ENCODE measurements at regions not wholly inside any gene's neighbourhood (a gene's known extent, or its start where the extent isn't known, plus 50 kb on each side); places are given as distances from the start of the nearest gene placed in this dataset.
"Not testable (repeated sequence)": the region's sequence is repeated elsewhere in the genome, so short reads cannot be mapped to it uniquely, and the experiment has no call there.

GRCh38 chr3:118782755-118783202 is 251.9 kb downstream of the IGSF11 start:
- no peak for DNase-seq
- intact Hi-C loops (cut with DNase I): no loop called here

- DNase-seq: no peak
- intact Hi-C loops (cut with DNase I): no loop called here
These were observed 249.2 kb downstream of the IGSF11 start for GRCh38 chr3:118785415-118785814.

GRCh38 chr3:118791246-118791645 is 243.4 kb downstream of the IGSF11 start:
- intact Hi-C loops (cut with DNase I): no loop called here
- no peak for DNase-seq

GRCh38 chr3:118792191-118792590 is 242.5 kb downstream of the IGSF11 start:
- intact Hi-C loops (cut with DNase I): no loop called here

GRCh38 chr3:118793176-118793575 is 241.5 kb downstream of the IGSF11 start:
- intact Hi-C loops (cut with DNase I): no loop called here
- DNase-seq: no peak

More at GRCh38 chr3:118792191-118792590, 242.5 kb downstream of the IGSF11 start:
- DNase-seq: no peak

GRCh38 chr3:118799303-118799702 is 235.3 kb downstream of the IGSF11 start:
- intact Hi-C loops (cut with DNase I): no loop called here
- DNase-seq: no peak

- intact Hi-C loops (cut with DNase I): no loop called here
These were observed 232.7 kb downstream of the IGSF11 start for GRCh38 chr3:118801899-118802298.

GRCh38 chr3:118802325-118803095 is 232.1 kb downstream of the IGSF11 start:
- DNase-seq: no peak
- intact Hi-C loops (cut with DNase I): no loop called here

More at GRCh38 chr3:118801899-118802298, 232.7 kb downstream of the IGSF11 start:
- DNase-seq: peak in 1 of 42 donors; percentile 4

GRCh38 chr3:118803096-118803476 is 231.6 kb downstream of the IGSF11 start:
- intact Hi-C loops (cut with DNase I): no loop called here
- no peak for DNase-seq

GRCh38 chr3:118805007-118805406 is 229.6 kb downstream of the IGSF11 start:
- intact Hi-C loops (cut with DNase I): no loop called here
- DNase-seq: no peak

- DNase-seq: no peak
- intact Hi-C loops (cut with DNase I): no loop called here
These were observed 228.2 kb downstream of the IGSF11 start for GRCh38 chr3:118806423-118806822.

- intact Hi-C loops (cut with DNase I); DNase-seq: not testable (repeated sequence)
These were observed 227.3 kb downstream of the IGSF11 start for GRCh38 chr3:118807349-118807748.

GRCh38 chr3:118808723-118809122 is 225.9 kb downstream of the IGSF11 start:
- intact Hi-C loops (cut with DNase I): no loop called here
- DNase-seq: no peak

GRCh38 chr3:118809696-118810498 is 224.7 kb downstream of the IGSF11 start:
- intact Hi-C loops (cut with DNase I): no loop called here

GRCh38 chr3:118810499-118811035 is 224.1 kb downstream of the IGSF11 start:
- DNase-seq: no peak
- intact Hi-C loops (cut with DNase I): no loop called here

More at GRCh38 chr3:118809696-118810498, 224.7 kb downstream of the IGSF11 start:
- DNase-seq: no peak

- no peak for DNase-seq
These were observed 223.4 kb downstream of the IGSF11 start for GRCh38 chr3:118811236-118811732.

GRCh38 chr3:118813472-118813871 is 221.2 kb downstream of the IGSF11 start:
- no peak for DNase-seq
- intact Hi-C loops (cut with DNase I): no loop called here

More at GRCh38 chr3:118811236-118811732, 223.4 kb downstream of the IGSF11 start:
- intact Hi-C loops (cut with DNase I): no loop called here

GRCh38 chr3:118817748-118818165 is 216.9 kb downstream of the IGSF11 start:
- intact Hi-C loops (cut with DNase I): no loop called here
- DNase-seq: peak in 38 of 42 donors; percentile 5 to 81 (median 57)

- DNase-seq: no peak
- intact Hi-C loops (cut with DNase I): no loop called here
These were observed 216.3 kb downstream of the IGSF11 start for GRCh38 chr3:118818386-118818785.

- intact Hi-C loops (cut with DNase I): no loop called here
- DNase-seq: no peak
These were observed 211.0 kb downstream of the IGSF11 start for GRCh38 chr3:118823626-118824025.
